ENCODE measurements at regions not wholly inside any gene's neighbourhood (a gene's known extent, or its start where the extent isn't known, plus 50 kb on each side); places are given as distances from the start of the nearest gene placed in this dataset.

DNA sequence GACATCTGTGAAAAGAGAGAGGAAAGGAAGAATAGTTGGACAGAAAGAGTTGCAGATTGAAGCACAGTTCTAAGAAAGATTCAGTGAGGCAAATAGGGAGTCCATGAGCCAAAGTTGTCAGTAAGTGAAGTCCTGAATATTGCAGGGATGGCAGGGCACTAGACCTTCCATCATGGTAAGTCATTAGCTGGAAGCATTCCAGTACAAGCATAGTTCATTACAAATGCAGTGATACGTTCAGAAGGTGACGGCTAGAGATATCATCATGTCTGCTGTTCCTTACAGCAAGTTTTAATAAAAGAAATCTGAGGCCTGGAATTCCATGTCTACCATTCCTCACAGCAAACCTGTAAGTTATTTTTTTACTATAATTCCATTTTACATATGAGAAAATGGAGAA, 720.1 kb downstream of the GBE1 start:
- TF ChIP-seq, protein P1, sequence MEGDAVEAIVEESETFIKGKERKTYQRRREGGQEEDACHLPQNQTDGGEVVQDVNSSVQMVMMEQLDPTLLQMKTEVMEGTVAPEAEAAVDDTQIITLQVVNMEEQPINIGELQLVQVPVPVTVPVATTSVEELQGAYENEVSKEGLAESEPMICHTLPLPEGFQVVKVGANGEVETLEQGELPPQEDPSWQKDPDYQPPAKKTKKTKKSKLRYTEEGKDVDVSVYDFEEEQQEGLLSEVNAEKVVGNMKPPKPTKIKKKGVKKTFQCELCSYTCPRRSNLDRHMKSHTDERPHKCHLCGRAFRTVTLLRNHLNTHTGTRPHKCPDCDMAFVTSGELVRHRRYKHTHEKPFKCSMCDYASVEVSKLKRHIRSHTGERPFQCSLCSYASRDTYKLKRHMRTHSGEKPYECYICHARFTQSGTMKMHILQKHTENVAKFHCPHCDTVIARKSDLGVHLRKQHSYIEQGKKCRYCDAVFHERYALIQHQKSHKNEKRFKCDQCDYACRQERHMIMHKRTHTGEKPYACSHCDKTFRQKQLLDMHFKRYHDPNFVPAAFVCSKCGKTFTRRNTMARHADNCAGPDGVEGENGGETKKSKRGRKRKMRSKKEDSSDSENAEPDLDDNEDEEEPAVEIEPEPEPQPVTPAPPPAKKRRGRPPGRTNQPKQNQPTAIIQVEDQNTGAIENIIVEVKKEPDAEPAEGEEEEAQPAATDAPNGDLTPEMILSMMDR (IDR thresholded peaks at IDR 0.05): no peak

DNA sequence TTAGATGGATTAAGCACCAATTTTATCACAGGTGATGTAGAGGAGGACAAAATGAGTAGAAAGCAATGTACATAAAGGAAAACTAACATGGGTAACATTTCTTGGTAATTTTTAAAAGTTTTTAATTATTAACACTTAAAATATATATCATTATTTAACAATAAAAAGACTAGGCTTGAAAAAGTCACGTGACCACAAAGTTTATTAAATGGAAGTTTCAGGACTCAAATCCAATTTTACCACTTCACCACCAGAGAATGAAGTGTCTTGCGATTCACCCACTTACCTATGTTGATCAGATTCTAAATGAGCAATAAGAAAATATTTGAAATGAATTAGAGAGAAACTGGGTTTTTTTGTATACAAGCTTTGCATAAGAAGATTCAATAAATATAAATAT, 721.3 kb downstream of the GBE1 start:
- TF ChIP-seq, protein P1 (IDR thresholded peaks at IDR 0.05): no peak

DNA sequence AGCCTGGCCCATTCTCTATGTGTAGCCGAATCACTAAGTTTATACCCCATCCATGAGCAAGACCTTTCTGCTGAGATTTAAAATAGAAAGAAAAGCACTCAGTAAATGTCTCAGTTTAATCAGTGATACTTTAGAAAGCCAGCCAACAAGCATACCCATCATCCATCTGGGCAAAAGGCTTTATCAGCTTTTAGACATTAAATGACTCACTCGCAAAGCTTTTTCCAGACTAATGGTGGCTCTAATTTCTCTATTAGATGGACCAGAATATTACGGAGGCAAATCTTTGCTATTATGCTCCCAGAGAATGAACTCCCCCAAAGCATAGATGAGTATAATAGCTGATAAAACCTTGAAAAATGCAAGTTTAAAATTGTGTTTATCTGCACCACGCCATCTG, 727.8 kb downstream of the GBE1 start:
- TF ChIP-seq, protein P1 (IDR thresholded peaks at IDR 0.05): no peak

DNA sequence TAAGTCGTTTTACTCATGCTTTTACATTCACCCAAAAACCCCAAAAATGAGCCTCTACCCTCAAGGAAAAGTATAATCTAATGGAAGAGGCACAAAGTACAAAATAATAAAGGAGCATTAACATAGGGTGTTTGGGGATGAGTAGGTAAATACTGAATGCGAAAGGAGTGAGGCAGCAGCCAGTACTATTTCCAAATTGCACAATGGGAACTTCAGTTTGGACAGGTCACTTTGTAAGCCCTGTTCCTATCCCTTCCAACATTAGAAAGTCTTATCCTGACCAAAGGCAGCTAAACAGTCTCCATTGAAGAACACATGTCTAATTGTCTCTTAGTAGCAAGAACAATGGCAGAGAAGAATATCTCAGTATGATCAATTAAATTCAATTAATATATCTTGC, 728.3 kb downstream of the GBE1 start:
- TF ChIP-seq, protein P1 (IDR thresholded peaks at IDR 0.05): no peak

DNA sequence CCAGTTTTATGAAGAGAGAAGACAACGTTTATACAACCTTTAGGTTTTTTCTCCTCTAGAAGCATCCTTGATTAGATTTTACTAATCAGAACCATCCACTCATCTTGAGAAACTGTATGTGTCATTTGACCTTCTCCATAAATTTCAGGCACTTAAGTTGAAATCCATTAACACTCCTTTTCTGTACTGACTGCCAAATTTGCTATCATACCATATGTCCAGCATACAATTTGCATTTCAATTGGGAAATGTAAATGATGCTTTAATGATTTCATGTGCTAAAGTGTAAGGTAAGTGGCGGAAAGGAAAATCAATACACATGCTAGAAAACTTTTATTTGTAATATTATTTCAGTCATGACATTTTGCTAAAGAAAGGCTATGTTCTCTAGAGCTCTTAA, 731.6 kb downstream of the GBE1 start:
- TF ChIP-seq, protein P1 (IDR thresholded peaks at IDR 0.05): no peak

DNA sequence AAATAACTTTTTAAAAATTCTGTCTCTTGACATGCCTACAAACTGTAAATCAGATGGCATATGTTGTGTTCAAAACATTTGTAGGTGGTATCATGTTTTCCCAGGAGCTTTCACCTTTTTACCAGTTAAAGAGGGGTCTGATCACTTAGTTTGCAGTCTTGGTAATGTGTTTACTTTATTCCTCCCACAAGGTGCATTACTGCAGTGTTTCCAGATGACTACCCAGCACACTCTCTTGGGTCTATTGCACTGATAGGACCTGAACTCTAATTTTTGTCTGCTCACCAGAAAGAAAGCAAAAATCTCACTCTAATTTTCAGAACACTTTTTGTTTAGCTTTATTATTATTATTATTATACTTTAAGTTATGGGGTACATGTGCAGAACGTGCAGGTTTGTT, 734.1 kb downstream of the GBE1 start:
- TF ChIP-seq, protein P1 (IDR thresholded peaks at IDR 0.05): no peak

DNA sequence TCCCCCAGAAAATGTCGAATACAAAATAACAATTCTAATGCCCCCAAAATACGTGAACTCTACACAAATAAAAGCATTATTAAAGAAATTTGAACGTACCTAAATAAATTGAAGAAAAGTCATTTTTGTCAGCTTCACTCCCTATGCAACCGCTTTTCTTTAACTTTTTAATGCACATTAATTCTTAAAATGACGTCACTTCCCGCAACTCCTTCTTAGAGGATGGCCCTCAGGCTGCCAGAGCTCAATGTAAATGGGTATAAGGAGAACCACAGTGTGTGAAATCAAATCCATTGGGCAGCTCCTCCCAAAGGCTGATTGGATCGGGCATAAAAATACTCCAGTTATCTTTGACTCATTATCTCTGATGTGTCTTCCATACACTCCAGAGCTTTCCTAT, 736.9 kb downstream of the GBE1 start:
- TF ChIP-seq, protein P1 (IDR thresholded peaks at IDR 0.05): no peak

DNA sequence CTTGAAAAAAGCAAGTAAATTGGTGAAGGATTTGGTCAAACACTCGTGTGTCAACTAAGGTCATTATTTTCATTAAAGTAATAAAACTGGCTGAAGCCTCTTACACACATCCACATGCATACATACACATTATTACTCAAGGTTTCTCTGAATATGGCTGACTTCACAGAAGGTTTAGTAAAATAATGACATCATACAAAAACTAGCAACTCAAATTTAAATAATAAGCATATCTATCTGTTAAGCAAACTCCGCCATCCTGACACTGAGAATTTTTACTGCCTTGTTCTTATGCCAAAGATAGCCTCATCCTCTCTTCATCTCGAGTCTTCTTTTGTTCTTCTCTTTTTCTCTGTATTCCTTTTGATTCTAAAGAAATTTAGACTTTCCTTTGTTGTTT, 739.1 kb downstream of the GBE1 start:
- TF ChIP-seq, protein P1 (IDR thresholded peaks at IDR 0.05): no peak
